Neural cell (in vitro differentiated cells): ENCODE measurements at regions not wholly inside any gene's neighbourhood (a gene's known extent, or its start where the extent isn't known, plus 50 kb on each side); places are given as distances from the start of the nearest gene placed in this dataset.

Experiments
- H2AFZ ChIP-seq: fragments of 200-600, 300-800 bp; sonication (generic), shearing (Covaris generic); 2 replicates; pipeline ENCODE4 v1.6.0; 2014; ENCODE audit warnings: low read depth, mild to moderate bottlenecking, antibody characterized with exemption, low read length, moderate library complexity
- H3F3A ChIP-seq: fragments of 200-600 bp; shearing (Covaris generic); 2 replicates; pipeline ENCODE4 v1.6.1; 2016; ENCODE audit warnings: mild to moderate bottlenecking, moderate library complexity, mixed read lengths, antibody characterized with exemption, low read length; ENCODE audit not compliant: insufficient read depth, poor library complexity, severe bottlenecking
- H3K27ac ChIP-seq: fragments of 200-600, 300-800 bp; sonication (generic), shearing (Covaris generic); 2 replicates; pipeline ENCODE4 v1.5.1; 2014; ENCODE audit warnings: mild to moderate bottlenecking, low read length, moderate library complexity
- H3K27me3 ChIP-seq: fragments of 300-800, 200-600 bp; sonication (generic), shearing (Covaris generic); 2 replicates; pipeline ENCODE4 v1.6.0; 2014; ENCODE audit warnings: mild to moderate bottlenecking, low read depth, low read length, moderate library complexity; ENCODE audit not compliant: insufficient read depth
- H3K36me3 ChIP-seq: fragments of 300-800, 200-600 bp; sonication (generic), shearing (Covaris generic); 2 replicates; pipeline ENCODE4 v1.5.1; 2014; ENCODE audit warnings: mild to moderate bottlenecking, antibody characterized with exemption, low read length, moderate library complexity; ENCODE audit not compliant: insufficient read depth
- H3K4me2 ChIP-seq: fragments of 300-800, 200-600 bp; sonication (generic), shearing (Covaris generic); 2 replicates; pipeline ENCODE4 v1.6.0; 2014; ENCODE audit warnings: mild to moderate bottlenecking, low read length
- H3K4me3 ChIP-seq: fragments of 300-800, 200-600 bp; sonication (generic), shearing (Covaris generic); 2 replicates; pipeline ENCODE4 v1.5.1; 2014; ENCODE audit warnings: mild to moderate bottlenecking, low read length, moderate library complexity
- H3K79me2 ChIP-seq: fragments of 200-600 bp; shearing (Covaris generic); replicated peaks from 2 replicates; pipeline ENCODE4 v1.6.0; 2014; ENCODE audit warnings: mild to moderate bottlenecking, low read length, moderate library complexity; ENCODE audit not compliant: insufficient read depth
- H3K9ac ChIP-seq: fragments of 300-800, 200-600 bp; sonication (generic), shearing (Covaris generic); 2 replicates; pipeline ENCODE4 v1.6.1; 2016; ENCODE audit warnings: mild to moderate bottlenecking, low read length, mixed read lengths
- H3K9me2 ChIP-seq: fragments of 200-600 bp; shearing (Covaris generic); 2 replicates; pipeline ENCODE4 v1.6.1; 2016; ENCODE audit warnings: mild to moderate bottlenecking, low read length, mixed read lengths; ENCODE audit not compliant: insufficient read depth
- H3K9me3 ChIP-seq: fragments of 200-600, 300-800 bp; sonication (generic), shearing (Covaris generic); 2 replicates; pipeline ENCODE4 v1.6.1; 2016; ENCODE audit warnings: mild to moderate bottlenecking, mixed run types, low read length, moderate library complexity, mixed read lengths
- H4K20me1 ChIP-seq: fragments of 200-600 bp; shearing (Covaris generic); 2 replicates; pipeline ENCODE4 v1.6.1; 2016; ENCODE audit warnings: mild to moderate bottlenecking, mixed run types; ENCODE audit not compliant: insufficient read depth
- EP300 ChIP-seq: fragments of 450-650 bp; conservative IDR thresholded peaks from 2 replicates; pipeline ENCODE4 v1.6.1; 2014; ENCODE audit warnings: antibody characterized with exemption, mild to moderate bottlenecking, moderate library complexity; ENCODE audit not compliant: poor library complexity, severe bottlenecking
- EZH2 ChIP-seq: fragments of 200-600, 300-800 bp; shearing (Covaris generic), sonication (generic); IDR thresholded peaks from 2 replicates; pipeline ENCODE4 v1.6.1; 2014; ENCODE audit warnings: antibody characterized with exemption, low read length, borderline replicate concordance, mild to moderate bottlenecking; ENCODE audit not compliant: insufficient read depth, poor library complexity, severe bottlenecking
- MXI1 ChIP-seq: fragments of 450-650 bp; conservative IDR thresholded peaks from 2 replicates; pipeline ENCODE4 v1.6.1; 2014; ENCODE audit warnings: antibody characterized with exemption, mild to moderate bottlenecking; ENCODE audit not compliant: poor library complexity, severe bottlenecking
- SMC3 ChIP-seq: fragments of 450-650 bp; conservative IDR thresholded peaks from 2 replicates; pipeline ENCODE4 v1.6.1; 2014; ENCODE audit warnings: antibody characterized with exemption, mild to moderate bottlenecking, moderate library complexity; ENCODE audit not compliant: poor library complexity
- TF ChIP-seq, protein P1 (sequence below): IDR thresholded peaks from 2 replicates; pipeline ENCODE4 v1.6.1; 2012; ENCODE audit warnings: borderline replicate concordance
- TF ChIP-seq, protein P2 (sequence below): fragments of 450-650 bp; IDR thresholded peaks from 2 replicates; pipeline ENCODE4 v1.5.1; 2014; ENCODE audit warnings: antibody characterized with exemption, mild to moderate bottlenecking, moderate library complexity; ENCODE audit not compliant: poor library complexity, severe bottlenecking

DNA sequence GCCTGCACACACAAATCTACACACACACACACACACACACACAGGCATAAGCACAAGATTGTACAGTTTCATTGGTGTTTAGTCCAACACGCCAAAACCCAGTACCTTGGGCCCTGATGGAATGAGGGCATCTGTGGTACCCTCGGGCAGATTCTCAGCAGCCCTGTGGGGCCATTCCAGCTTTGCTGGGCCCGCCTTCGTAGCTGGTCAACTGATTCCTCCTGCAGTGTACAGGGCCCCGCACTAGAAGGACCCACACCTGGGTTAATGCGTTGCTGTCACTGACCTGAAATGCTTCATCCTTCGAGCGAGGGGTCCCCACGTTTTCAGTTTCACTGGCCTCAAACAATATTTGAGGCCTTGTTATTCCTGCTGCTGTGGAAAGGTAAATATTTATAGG, 731.2 kb downstream of the BRD1 start:
- Histone ChIP-seq H3K27ac (no peak overlapping the region), H3K79me2 (no peaks in the 10 kb centered on the region), H3F3A (no peaks in the 10 kb centered on the region), H3K9me3 (no peaks in the 10 kb centered on the region), H3K4me2 (no peak overlapping the region), H3K36me3 (no peaks in the 10 kb centered on the region), H3K9me2 (no peaks in the 10 kb centered on the region), H3K27me3 (no peaks in the 10 kb centered on the region), H2AFZ (no peak overlapping the region), H3K4me3 (no peak overlapping the region), H3K9ac (no peak overlapping the region), H4K20me1 (no peaks in the 10 kb centered on the region)
- TF ChIP-seq EZH2 = no peak
- TF ChIP-seq EP300 = no peak
- TF ChIP-seq, protein P1, sequence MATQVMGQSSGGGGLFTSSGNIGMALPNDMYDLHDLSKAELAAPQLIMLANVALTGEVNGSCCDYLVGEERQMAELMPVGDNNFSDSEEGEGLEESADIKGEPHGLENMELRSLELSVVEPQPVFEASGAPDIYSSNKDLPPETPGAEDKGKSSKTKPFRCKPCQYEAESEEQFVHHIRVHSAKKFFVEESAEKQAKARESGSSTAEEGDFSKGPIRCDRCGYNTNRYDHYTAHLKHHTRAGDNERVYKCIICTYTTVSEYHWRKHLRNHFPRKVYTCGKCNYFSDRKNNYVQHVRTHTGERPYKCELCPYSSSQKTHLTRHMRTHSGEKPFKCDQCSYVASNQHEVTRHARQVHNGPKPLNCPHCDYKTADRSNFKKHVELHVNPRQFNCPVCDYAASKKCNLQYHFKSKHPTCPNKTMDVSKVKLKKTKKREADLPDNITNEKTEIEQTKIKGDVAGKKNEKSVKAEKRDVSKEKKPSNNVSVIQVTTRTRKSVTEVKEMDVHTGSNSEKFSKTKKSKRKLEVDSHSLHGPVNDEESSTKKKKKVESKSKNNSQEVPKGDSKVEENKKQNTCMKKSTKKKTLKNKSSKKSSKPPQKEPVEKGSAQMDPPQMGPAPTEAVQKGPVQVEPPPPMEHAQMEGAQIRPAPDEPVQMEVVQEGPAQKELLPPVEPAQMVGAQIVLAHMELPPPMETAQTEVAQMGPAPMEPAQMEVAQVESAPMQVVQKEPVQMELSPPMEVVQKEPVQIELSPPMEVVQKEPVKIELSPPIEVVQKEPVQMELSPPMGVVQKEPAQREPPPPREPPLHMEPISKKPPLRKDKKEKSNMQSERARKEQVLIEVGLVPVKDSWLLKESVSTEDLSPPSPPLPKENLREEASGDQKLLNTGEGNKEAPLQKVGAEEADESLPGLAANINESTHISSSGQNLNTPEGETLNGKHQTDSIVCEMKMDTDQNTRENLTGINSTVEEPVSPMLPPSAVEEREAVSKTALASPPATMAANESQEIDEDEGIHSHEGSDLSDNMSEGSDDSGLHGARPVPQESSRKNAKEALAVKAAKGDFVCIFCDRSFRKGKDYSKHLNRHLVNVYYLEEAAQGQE = no peak
- TF ChIP-seq, protein P2, sequence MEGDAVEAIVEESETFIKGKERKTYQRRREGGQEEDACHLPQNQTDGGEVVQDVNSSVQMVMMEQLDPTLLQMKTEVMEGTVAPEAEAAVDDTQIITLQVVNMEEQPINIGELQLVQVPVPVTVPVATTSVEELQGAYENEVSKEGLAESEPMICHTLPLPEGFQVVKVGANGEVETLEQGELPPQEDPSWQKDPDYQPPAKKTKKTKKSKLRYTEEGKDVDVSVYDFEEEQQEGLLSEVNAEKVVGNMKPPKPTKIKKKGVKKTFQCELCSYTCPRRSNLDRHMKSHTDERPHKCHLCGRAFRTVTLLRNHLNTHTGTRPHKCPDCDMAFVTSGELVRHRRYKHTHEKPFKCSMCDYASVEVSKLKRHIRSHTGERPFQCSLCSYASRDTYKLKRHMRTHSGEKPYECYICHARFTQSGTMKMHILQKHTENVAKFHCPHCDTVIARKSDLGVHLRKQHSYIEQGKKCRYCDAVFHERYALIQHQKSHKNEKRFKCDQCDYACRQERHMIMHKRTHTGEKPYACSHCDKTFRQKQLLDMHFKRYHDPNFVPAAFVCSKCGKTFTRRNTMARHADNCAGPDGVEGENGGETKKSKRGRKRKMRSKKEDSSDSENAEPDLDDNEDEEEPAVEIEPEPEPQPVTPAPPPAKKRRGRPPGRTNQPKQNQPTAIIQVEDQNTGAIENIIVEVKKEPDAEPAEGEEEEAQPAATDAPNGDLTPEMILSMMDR = no peak
- no peak for TF ChIP-seq SMC3
- TF ChIP-seq MXI1 = no peak

DNA sequence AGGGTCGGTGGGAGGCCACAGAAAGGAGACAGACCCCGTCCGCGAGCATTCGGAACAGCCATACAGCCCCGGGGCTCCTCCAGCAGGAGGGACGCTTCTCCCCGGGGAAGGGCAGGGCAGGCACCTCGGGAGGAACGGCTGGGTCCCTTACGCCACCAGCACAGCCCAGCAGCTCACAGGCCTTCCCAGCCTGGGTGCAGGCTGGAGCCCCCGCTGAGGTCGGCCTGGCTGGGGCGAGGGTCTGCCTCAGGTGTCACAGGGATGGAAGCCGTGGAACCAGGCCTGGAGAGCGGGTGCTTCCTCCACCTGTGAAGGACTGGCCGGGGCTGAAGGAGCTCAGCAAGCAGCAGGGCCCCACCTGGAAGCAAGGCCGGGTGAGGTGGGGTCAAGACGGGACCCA, 732.3 kb downstream of the BRD1 start:
- no peaks in the 10 kb centered on the region for H3K9me2 ChIP-seq
- H4K20me1 ChIP-seq = no peaks in the 10 kb centered on the region
- H3K27ac ChIP-seq = no peak overlapping the region
- no peaks in the 10 kb centered on the region for H3K79me2 ChIP-seq
- H3K9ac ChIP-seq = no peak overlapping the region
- TF ChIP-seq, protein P2 = no peak
- H3K4me3 ChIP-seq = no peak overlapping the region
- H3K4me2 ChIP-seq = no peak overlapping the region
- H3K9me3 ChIP-seq = no peaks in the 10 kb centered on the region
- no peaks in the 10 kb centered on the region for H3F3A ChIP-seq
- H3K27me3 ChIP-seq = no peaks in the 10 kb centered on the region
- no peak overlapping the region for H2AFZ ChIP-seq
- no peaks in the 10 kb centered on the region for H3K36me3 ChIP-seq
